Stimulated activated memory B cell treated with anti-CD40 and anti-IgM and Interleukin-4, amounts not matched to agents 10 μg/mL and 1 μg/mL and 100 μg/mL, for 72 hours (primary cell): ENCODE measurements at regions not wholly inside any gene's neighbourhood (a gene's known extent, or its start where the extent isn't known, plus 50 kb on each side); places are given as distances from the start of the nearest gene placed in this dataset.
A peak's percentile ranks its signal among the peaks of the same experiment; 100 is the strongest.

ENCODE experiments used
- ATAC-seq: fragments of 150-1000 bp; cut with Tn5 transposase; 2 replicates; pipeline ENCODE4 v1.10.0; 2021
- H3K27ac Mint-ChIP-seq: one replicate; pipeline ENCODE4 v1.8.0; 2022; ENCODE audit warnings: mild to moderate bottlenecking, mixed read lengths
- H3K27me3 Mint-ChIP-seq: one replicate; pipeline ENCODE4 v1.8.0; 2022; ENCODE audit warnings: mixed read lengths
- H3K36me3 Mint-ChIP-seq: one replicate; pipeline ENCODE4 v1.8.0; 2022; ENCODE audit warnings: mixed read lengths
- H3K4me1 Mint-ChIP-seq: one replicate; pipeline ENCODE4 v1.8.0; 2022; ENCODE audit warnings: mixed read lengths
- H3K4me3 Mint-ChIP-seq: one replicate; pipeline ENCODE4 v1.8.0; 2022; ENCODE audit warnings: mild to moderate bottlenecking, moderate library complexity, mixed read lengths
- H3K9me3 Mint-ChIP-seq: one replicate; pipeline ENCODE4 v1.8.0; 2022; ENCODE audit warnings: mixed read lengths

DNA sequence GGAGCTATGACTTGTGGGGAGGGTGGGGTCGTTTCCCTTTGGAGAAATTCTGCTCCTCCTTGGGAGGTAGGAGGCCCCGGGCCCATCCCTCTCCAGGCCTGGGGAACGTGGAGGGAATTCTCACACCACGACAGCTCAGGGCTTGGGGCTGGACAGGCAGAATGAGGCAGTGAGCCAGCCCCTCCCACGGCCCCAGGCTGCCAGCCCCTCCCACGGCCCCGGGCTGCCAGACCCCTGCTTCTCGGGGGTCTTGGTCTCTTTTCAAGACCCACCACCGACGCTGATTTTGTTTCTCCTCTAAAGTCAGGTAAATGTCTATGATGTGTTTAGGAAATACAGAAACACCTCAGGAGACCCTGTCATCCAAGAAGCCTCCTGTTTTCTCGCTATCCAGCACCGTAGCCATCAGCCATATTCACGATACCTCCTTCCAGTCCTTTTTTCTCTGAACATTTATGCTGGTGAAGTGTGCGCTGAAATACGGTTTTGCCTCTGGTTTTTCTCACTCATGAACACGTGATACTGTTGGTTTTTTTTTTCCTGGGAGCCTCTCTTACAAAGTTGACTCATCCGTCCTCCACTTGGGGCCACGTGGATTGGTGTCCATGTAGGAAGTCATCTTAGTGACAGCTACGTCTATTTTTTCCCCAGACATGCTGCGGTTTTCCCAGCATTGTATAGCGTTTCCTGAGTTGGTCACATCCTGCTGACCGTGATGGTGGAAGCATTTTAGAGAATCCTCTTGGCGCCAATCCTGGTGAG, 1219.6 kb downstream of the BRD1 start:
- no peaks in the 10 kb centered on the region for H3K36me3 Mint-ChIP-seq
- no peak overlapping the region for H3K27ac Mint-ChIP-seq

DNA sequence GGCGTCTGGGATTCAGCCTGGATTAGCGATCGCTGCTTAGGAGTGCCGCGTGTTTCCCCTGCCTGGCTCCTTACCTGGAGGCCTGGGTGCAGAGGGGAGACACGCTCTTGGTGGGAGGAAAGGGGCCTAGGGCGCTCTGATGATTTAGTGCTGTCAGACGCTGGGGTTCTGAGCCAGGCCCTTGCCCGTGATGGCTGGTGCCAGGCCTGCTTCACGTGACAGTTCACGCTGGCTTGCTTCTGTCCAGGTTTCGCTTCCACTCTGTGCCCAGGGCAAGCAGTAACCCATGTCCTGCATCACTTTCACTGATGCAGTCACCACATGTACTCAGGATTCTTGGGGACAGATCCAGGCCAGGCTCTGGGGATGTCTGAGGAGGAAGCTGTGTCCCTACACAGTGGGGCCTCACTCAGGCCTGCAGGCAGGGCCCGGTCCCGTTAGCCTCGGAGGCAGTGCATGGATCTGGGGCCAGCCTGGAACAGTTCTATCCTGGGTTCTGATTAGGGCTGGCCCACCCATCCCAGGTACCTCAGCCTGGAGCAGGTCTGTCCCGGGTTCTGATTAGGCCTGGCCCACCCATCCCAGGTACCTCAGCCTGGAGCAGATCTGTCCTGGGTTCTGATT, 1220.9 kb downstream of the BRD1 start:
- Mint-ChIP-seq H3K27ac (no peak overlapping the region), H3K4me1 (no peaks in the 10 kb centered on the region), H3K9me3 (peaks cover 10% of the 10 kb centered on the region), H3K4me3 (no peak overlapping the region), H3K36me3 (no peaks in the 10 kb centered on the region), H3K27me3 (no peaks in the 10 kb centered on the region)
- ATAC-seq, result no peak

More for the DNA sequence above, 1219.6 kb downstream of the BRD1 start:
- Mint-ChIP-seq H3K4me1 (no peaks in the 10 kb centered on the region), H3K9me3 (peaks cover 10% of the 10 kb centered on the region), H3K4me3 (no peak overlapping the region), H3K27me3 (no peaks in the 10 kb centered on the region)
- ATAC-seq, result no peak

- ATAC-seq, result no peak
- Mint-ChIP-seq H3K27me3 (no peaks in the 10 kb centered on the region), H3K36me3 (no peaks in the 10 kb centered on the region), H3K4me3 (no peak overlapping the region), H3K27ac (no peak overlapping the region), H3K9me3 (peaks cover 8% of the 10 kb centered on the region), H3K4me1 (no peaks in the 10 kb centered on the region)
Observed at GRCh38 chr22:48605856-48606481, 1221.7 kb downstream of the BRD1 start.

DNA sequence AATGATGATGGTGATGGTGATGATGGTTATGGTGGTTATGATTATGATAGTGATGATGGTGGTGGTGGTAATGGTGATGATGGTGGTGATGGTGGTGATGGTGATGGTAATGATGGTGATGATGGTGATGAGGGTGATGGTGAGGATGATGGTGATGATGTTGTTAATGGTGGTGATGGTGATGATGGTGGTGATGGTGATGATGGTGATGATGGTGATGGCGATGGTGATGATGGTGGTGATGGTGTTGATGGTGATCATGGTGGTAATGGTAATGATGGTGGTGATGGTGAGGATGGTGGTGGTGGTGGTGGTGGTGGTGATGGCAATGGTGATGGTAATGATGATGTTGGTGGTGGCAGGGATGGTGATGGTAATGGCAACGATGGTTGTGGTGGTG, 1222.5 kb downstream of the BRD1 start:
- no peaks in the 10 kb centered on the region for H3K27me3 Mint-ChIP-seq
- H3K9me3 Mint-ChIP-seq, result peaks cover 13% of the 10 kb centered on the region
- no peak overlapping the region for H3K4me3 Mint-ChIP-seq
- ATAC-seq, result no peak
- H3K4me1 Mint-ChIP-seq, result no peaks in the 10 kb centered on the region
- no peak overlapping the region for H3K27ac Mint-ChIP-seq
- no peaks in the 10 kb centered on the region for H3K36me3 Mint-ChIP-seq

- no peak overlapping the region for H3K27ac Mint-ChIP-seq
- H3K4me3 Mint-ChIP-seq, result no peak overlapping the region
- ATAC-seq, result no peak
- H3K36me3 Mint-ChIP-seq, result no peaks in the 10 kb centered on the region
- peaks cover 15% of the 10 kb centered on the region for H3K9me3 Mint-ChIP-seq
- no peaks in the 10 kb centered on the region for H3K27me3 Mint-ChIP-seq
- no peaks in the 10 kb centered on the region for H3K4me1 Mint-ChIP-seq
Observed at GRCh38 chr22:48603621-48604320, 1223.9 kb downstream of the BRD1 start.

DNA sequence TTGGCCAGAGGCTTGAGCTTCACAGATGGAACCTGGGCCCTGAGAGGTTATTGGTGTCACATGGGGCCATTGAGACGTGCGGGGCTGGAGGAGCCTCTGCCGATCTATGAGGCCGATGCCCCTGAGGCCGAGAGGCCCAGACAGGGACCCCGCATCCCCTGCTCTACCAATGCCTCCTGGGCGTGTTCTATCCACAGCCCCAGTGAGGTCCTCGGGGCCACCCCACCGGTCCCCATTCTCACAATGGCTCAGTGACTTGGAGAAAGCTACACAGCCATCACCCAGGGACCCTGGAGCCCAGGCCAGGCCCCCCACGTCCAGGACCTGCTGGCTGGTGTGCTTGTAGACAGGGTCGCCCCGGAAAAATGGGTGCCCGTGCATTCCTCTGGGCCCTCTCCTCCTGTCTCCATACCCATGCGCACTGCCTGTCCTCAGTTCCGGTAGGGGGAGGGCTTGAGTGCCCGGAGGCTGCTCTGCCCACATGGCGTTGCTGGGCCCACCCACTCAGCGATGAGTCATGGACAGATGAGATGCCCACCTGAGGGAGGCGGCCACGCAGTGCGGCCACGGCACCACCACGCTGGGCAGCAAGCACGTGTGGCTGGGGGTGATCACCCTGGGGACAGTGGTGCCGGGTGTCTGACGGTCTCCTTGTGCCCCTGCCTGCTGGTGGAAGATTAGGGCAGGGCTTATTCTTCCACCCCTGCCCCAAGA, 1224.7 kb downstream of the BRD1 start:
- Mint-ChIP-seq H3K9me3 (peaks cover 18% of the 10 kb centered on the region), H3K4me3 (no peak overlapping the region), H3K27me3 (no peaks in the 10 kb centered on the region), H3K27ac (no peak overlapping the region), H3K36me3 (no peaks in the 10 kb centered on the region), H3K4me1 (no peaks in the 10 kb centered on the region)
- no peak for ATAC-seq

DNA sequence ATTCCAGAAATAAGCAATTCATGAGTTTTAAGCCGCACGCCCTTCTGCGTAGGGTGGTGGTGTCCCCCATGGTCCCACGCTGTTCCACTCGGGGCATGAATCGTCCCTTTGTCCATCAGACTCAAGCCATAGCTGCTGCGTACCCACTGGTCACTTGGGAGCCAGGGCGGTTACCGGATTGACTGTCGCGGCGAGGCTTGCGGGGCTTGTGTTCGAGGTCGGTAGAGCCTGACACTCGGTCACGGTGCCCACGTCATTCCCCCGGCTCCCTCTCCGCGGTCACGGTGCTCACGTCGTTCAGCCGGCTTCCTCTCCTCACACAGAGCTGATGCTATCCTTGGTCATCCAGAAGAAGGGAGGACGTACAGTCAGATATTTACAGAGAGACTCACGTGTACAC, 1227.0 kb downstream of the BRD1 start:
- H3K9me3 Mint-ChIP-seq, result peaks cover 21% of the 10 kb centered on the region
- no peaks in the 10 kb centered on the region for H3K36me3 Mint-ChIP-seq
- no peak overlapping the region for H3K4me3 Mint-ChIP-seq
- H3K4me1 Mint-ChIP-seq, result no peaks in the 10 kb centered on the region
- no peak overlapping the region for H3K27ac Mint-ChIP-seq
- no peak for ATAC-seq
- no peaks in the 10 kb centered on the region for H3K27me3 Mint-ChIP-seq

- Mint-ChIP-seq H3K27me3 (no peaks in the 10 kb centered on the region), H3K4me1 (no peaks in the 10 kb centered on the region), H3K4me3 (no peak overlapping the region), H3K36me3 (no peaks in the 10 kb centered on the region), H3K27ac (no peak overlapping the region), H3K9me3 (peaks cover 19% of the 10 kb centered on the region)
- ATAC-seq, result no peak
Observed at GRCh38 chr22:48600171-48600570, 1227.5 kb downstream of the BRD1 start.

DNA sequence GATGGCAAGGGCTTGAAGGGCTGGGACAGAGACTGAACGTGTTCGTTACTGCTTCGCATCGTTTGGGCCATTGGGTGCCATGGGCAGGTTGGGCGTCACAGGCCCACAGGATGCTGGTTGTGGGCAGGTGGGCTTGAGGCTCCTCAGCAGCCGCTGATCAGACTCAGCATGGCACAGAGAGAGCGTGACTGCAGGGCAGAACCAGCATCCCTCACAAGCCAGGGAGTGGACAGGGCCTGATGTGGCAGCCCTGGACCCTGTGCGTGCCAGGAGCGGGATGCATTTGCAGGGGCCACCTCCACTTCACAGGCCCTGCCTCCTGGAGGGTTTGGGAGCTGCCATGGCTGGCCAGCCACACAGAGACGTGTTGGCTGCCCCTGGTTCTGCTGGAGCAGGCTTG, 1228.3 kb downstream of the BRD1 start:
- Mint-ChIP-seq H3K27me3 (no peaks in the 10 kb centered on the region), H3K4me3 (no peak overlapping the region)
- no peak for ATAC-seq

GRCh38 chr22:48596111-48596850, 1231.4 kb downstream of the BRD1 start:
- H3K4me1 Mint-ChIP-seq, result no peaks in the 10 kb centered on the region
- no peaks in the 10 kb centered on the region for H3K27me3 Mint-ChIP-seq
- peaks cover 13% of the 10 kb centered on the region for H3K9me3 Mint-ChIP-seq
- H3K36me3 Mint-ChIP-seq, result no peaks in the 10 kb centered on the region
- no peak for ATAC-seq
- H3K27ac Mint-ChIP-seq, result no peak overlapping the region
- no peak overlapping the region for H3K4me3 Mint-ChIP-seq

More for the DNA sequence above, 1228.3 kb downstream of the BRD1 start:
- no peaks in the 10 kb centered on the region for H3K36me3 Mint-ChIP-seq
- H3K9me3 Mint-ChIP-seq, result peaks cover 13% of the 10 kb centered on the region
- H3K27ac Mint-ChIP-seq, result no peak overlapping the region
- no peaks in the 10 kb centered on the region for H3K4me1 Mint-ChIP-seq

- H3K36me3 Mint-ChIP-seq, result no peaks in the 10 kb centered on the region
- no peak overlapping the region for H3K27ac Mint-ChIP-seq
Observed at GRCh38 chr22:48595511-48595905, 1232.2 kb downstream of the BRD1 start.

GRCh38 chr22:48594757-48595510, 1232.7 kb downstream of the BRD1 start:
- Mint-ChIP-seq H3K36me3 (no peaks in the 10 kb centered on the region), H3K27me3 (no peaks in the 10 kb centered on the region), H3K4me3 (no peak overlapping the region), H3K27ac (no peak overlapping the region), H3K4me1 (no peaks in the 10 kb centered on the region), H3K9me3 (peaks cover 6% of the 10 kb centered on the region)
- peak; percentile 25 for ATAC-seq

More at GRCh38 chr22:48595511-48595905, 1232.2 kb downstream of the BRD1 start:
- peaks cover 10% of the 10 kb centered on the region for H3K9me3 Mint-ChIP-seq
- H3K4me1 Mint-ChIP-seq, result no peaks in the 10 kb centered on the region
- H3K27me3 Mint-ChIP-seq, result no peaks in the 10 kb centered on the region
- H3K4me3 Mint-ChIP-seq, result no peak overlapping the region
- ATAC-seq, result no peak

DNA sequence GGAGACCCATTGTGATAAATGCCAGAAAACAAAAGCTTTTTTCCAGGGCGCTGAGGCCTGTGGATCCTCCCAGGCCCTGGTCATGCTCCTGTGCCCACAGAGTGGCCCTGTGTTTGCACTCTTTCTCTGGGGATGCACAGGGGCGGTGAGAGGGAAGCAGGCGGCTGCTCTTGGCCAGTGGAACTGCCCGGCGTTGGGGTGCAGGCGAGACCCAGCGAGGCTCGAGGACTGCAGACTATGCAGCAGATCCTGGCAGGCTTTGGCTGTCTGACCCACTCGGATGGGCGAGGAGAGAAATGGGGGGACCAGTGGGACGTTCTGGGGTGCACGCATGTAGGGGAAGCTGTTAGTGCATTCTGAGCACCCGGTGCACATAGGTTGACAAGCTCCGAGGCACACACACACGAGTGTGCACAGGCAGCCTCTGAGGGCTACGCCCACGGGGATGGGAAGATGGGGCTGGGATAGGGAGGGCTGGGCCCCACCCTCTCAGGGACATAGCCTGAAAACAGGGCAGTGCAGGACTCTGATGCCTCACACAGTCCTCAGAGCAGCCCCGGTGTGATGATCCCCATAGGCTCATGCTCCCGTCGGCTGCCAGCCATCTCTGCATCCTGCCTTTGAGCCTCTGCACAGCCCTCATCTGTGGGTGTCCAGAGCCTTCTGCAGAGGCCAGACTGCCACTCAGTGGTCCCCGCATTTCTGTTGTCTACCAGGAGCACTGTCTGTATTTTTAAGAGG, 1233.5 kb downstream of the BRD1 start:
- peaks cover 6% of the 10 kb centered on the region for H3K9me3 Mint-ChIP-seq
- no peak overlapping the region for H3K27ac Mint-ChIP-seq
- no peaks in the 10 kb centered on the region for H3K27me3 Mint-ChIP-seq
- ATAC-seq, result peak; percentile 13
- no peak overlapping the region for H3K4me3 Mint-ChIP-seq
- H3K36me3 Mint-ChIP-seq, result no peaks in the 10 kb centered on the region
- no peaks in the 10 kb centered on the region for H3K4me1 Mint-ChIP-seq
